Liver (tissue), 8 donors: ENCODE measurements at regions not wholly inside any gene's neighbourhood (a gene's known extent, or its start where the extent isn't known, plus 50 kb on each side); places are given as distances from the start of the nearest gene placed in this dataset.

Source experiments
- DNase-seq: peaks from one replicate; pipeline ENCODE4 v3.0.0-alpha.2; 2017; ENCODE audit warnings: low spot score
- H3K27ac ChIP-seq, 2 donors: one replicate each; pipeline ENCODE4 v1.7.0; 2013; ENCODE audit warnings: inconsistent platforms in 2 of 2, low read length in 2 of 2, control low read depth in 1 of 2, low read depth in 1 of 2, mild to moderate bottlenecking in 1 of 2
- H3K27me3 ChIP-seq, 4 donors: one replicate each; pipeline versions ENCODE4 v1.6.1 to v1.7.0; 2013; ENCODE audit warnings: low read length in 3 of 4, inconsistent platforms in 1 of 4, mild to moderate bottlenecking in 1 of 4, moderate library complexity in 1 of 4; ENCODE audit not compliant: control insufficient read depth in 4 of 4, insufficient read depth in 4 of 4
- H3K36me3 ChIP-seq, 4 donors: one replicate each; pipeline versions ENCODE4 v1.6.1 to v1.7.0; 2013; ENCODE audit warnings: low read length in 3 of 4, mild to moderate bottlenecking in 3 of 4, low read depth in 1 of 4, moderate library complexity in 1 of 4; ENCODE audit not compliant: control insufficient read depth in 4 of 4, insufficient read depth in 3 of 4
- H3K4me1 ChIP-seq, 4 donors: one replicate each; pipeline versions ENCODE4 v1.6.1 to v1.7.0; 2013; ENCODE audit warnings: low read length in 3 of 4, mild to moderate bottlenecking in 3 of 4, moderate library complexity in 1 of 4; ENCODE audit not compliant: control insufficient read depth in 4 of 4, insufficient read depth in 4 of 4
- H3K4me3 ChIP-seq, 3 donors: one replicate each; pipeline versions ENCODE4 v1.6.1 to v1.7.0; 2013; ENCODE audit warnings: low read length in 3 of 3, control low read depth in 1 of 3, low read depth in 1 of 3, mild to moderate bottlenecking in 1 of 3
- H3K9ac ChIP-seq, 2 donors: one replicate each; pipeline ENCODE4 v1.7.0; 2013; ENCODE audit warnings: low read length in 2 of 2, mild to moderate bottlenecking in 2 of 2, moderate library complexity in 2 of 2, control low read depth in 1 of 2, low read depth in 1 of 2
- H3K9me3 ChIP-seq, 4 donors: one replicate each; pipeline versions ENCODE4 v1.6.1 to v1.7.0; 2013; ENCODE audit warnings: low read length in 3 of 4; ENCODE audit not compliant: control insufficient read depth in 4 of 4
- ATF3 ChIP-seq: IDR thresholded peaks from 2 replicates; pipeline ENCODE4 v1.6.1; 2016; ENCODE audit warnings: antibody characterized with exemption
- CTCF ChIP-seq: fragments of 150-350 bp; IDR thresholded peaks from 2 replicates; pipeline ENCODE4 v1.5.1; 2017; ENCODE audit warnings: improper control_type of control experiment, low read depth, low read length; ENCODE audit not compliant: missing input control
- EGR1 ChIP-seq, 2 donors: IDR thresholded peaks; 2 replicates each; pipeline ENCODE4 v1.6.1; 2016 to 2018; ENCODE audit warnings: antibody characterized with exemption in 2 of 2, low read depth in 2 of 2
- FOXA1 ChIP-seq: IDR thresholded peaks from 2 replicates; pipeline ENCODE4 v1.6.1; 2016; ENCODE audit warnings: antibody characterized with exemption
- FOXA2 ChIP-seq: IDR thresholded peaks from 2 replicates; pipeline ENCODE4 v1.6.1; 2016; ENCODE audit warnings: antibody characterized with exemption
- GABPA ChIP-seq, 2 donors: IDR thresholded peaks in 1 of 2; conservative IDR thresholded peaks in 1 of 2; 2 replicates each; pipeline ENCODE4 v1.6.1; 2016; ENCODE audit warnings: antibody characterized with exemption in 2 of 2, mild to moderate bottlenecking in 1 of 2, moderate library complexity in 1 of 2
- HNF4A ChIP-seq, 2 donors: conservative IDR thresholded peaks; 2 replicates each; pipeline ENCODE4 v1.6.1; 2016; ENCODE audit warnings: antibody characterized with exemption in 2 of 2, mild to moderate bottlenecking in 2 of 2
- HNF4G ChIP-seq: IDR thresholded peaks from 2 replicates; pipeline ENCODE4 v1.6.1; 2016; ENCODE audit warnings: antibody characterized with exemption
- JUND ChIP-seq, 2 donors: IDR thresholded peaks; 2 replicates each; pipeline ENCODE4 v1.6.1; 2016; ENCODE audit warnings: antibody characterized with exemption in 2 of 2
- MAX ChIP-seq: IDR thresholded peaks from 2 replicates; pipeline ENCODE4 v1.6.1; 2016; ENCODE audit warnings: antibody characterized with exemption
- NR2F2 ChIP-seq: IDR thresholded peaks from 2 replicates; pipeline ENCODE4 v1.6.1; 2016; ENCODE audit warnings: antibody characterized with exemption
- RAD21 ChIP-seq, 2 donors: IDR thresholded peaks; 2 replicates each; pipeline ENCODE4 v1.6.1; 2016; ENCODE audit warnings: antibody characterized with exemption in 2 of 2, mild to moderate bottlenecking in 2 of 2
- REST ChIP-seq: IDR thresholded peaks from 2 replicates; pipeline ENCODE4 v1.6.1; 2016; ENCODE audit warnings: antibody characterized with exemption, mild to moderate bottlenecking
- RXRA ChIP-seq, 2 donors: IDR thresholded peaks; 2 replicates each; pipeline ENCODE4 v1.6.1; 2017 to 2018; ENCODE audit warnings: antibody characterized with exemption in 2 of 2, mild to moderate bottlenecking in 1 of 2
- SP1 ChIP-seq: IDR thresholded peaks from 2 replicates; pipeline ENCODE4 v1.6.1; 2018; ENCODE audit warnings: antibody characterized with exemption, mild to moderate bottlenecking
- TAF1 ChIP-seq: conservative IDR thresholded peaks from 2 replicates; pipeline ENCODE4 v1.6.1; 2016; ENCODE audit warnings: antibody characterized with exemption, mild to moderate bottlenecking
- YY1 ChIP-seq: IDR thresholded peaks from 2 replicates; pipeline ENCODE4 v1.6.1; 2016; ENCODE audit warnings: antibody characterized with exemption, mild to moderate bottlenecking
- ZBTB33 ChIP-seq: IDR thresholded peaks from 2 replicates; pipeline ENCODE4 v1.6.1; 2016; ENCODE audit warnings: antibody characterized with exemption
- WGBS: extraction: QIAGEN DNeasy Blood & Tissue Kit; methylation state at CpG from one replicate; pipeline ENCODE4 v1.1.7; 2013; 5-methylcytosine and 5-hydroxymethylcytosine counted together
- donor health status: healthy.
- donor health status: healthy.
- donor health status: healthy.
- donor health status: healthy.
- donor health status: healthy.

GRCh38 chr3:65170390-65171042 is 482.7 kb upstream of the ADAMTS9 start (continued):
- no peak for TF ChIP-seq REST
- TF ChIP-seq HNF4A (conservative IDR thresholded peaks at IDR 0.05): no peak
- no peak for TF ChIP-seq RXRA (IDR thresholded peaks at IDR 0.05)
- TF ChIP-seq TAF1: no peak
- TF ChIP-seq GABPA (IDR thresholded peaks at IDR 0.05 in 1 of 2, conservative IDR thresholded peaks at IDR 0.05 in 1 of 2): no peak

- Histone ChIP-seq H3K27ac (peak overlapping the region in 1 of 2 donors; percentile 55), H3K9ac (peak overlapping the region in 1 of 2 donors; percentile 23), H3K9me3 (no peaks in the 10 kb centered on the region), H3K27me3 (no peaks in the 10 kb centered on the region), H3K4me1 (no peaks in the 10 kb centered on the region), H3K36me3 (no peaks in the 10 kb centered on the region), H3K4me3 (no peak overlapping the region)
- TF ChIP-seq YY1 (no peak), JUND (IDR thresholded peaks at IDR 0.05) (no peak), EGR1 (IDR thresholded peaks at IDR 0.05; ENCODE audit: low read depth in 2 of 2) (no peak), MAX (no peak), GABPA (IDR thresholded peaks at IDR 0.05 in 1 of 2, conservative IDR thresholded peaks at IDR 0.05 in 1 of 2) (no peak), RAD21 (IDR thresholded peaks at IDR 0.05) (no peak), FOXA1 (no peak), CTCF (no peak), FOXA2 (no peak), SP1 (no peak), ZBTB33 (no peak), HNF4G (no peak), HNF4A (conservative IDR thresholded peaks at IDR 0.05) (no peak), REST (no peak), RXRA (IDR thresholded peaks at IDR 0.05) (no peak), ATF3 (no peak), NR2F2 (no peak), TAF1 (no peak)
- WGBS: 60% methylated on average over 3 of the region's 3 CpGs
- DNase-seq: no peak
Observed at GRCh38 chr3:65169961-65170360, 482.2 kb upstream of the ADAMTS9 start.
